K562 (cell line): ENCODE measurements at regions not wholly inside any gene's neighbourhood (a gene's known extent, or its start where the extent isn't known, plus 50 kb on each side); places are given as distances from the start of the nearest gene placed in this dataset.

Source experiments
- ATAC-seq: fragments of 200-7000 bp; cut with Tn5 transposase; 3 replicates; pipeline ENCODE4 v1.9.1; 2020; ENCODE audit warnings: moderate library complexity
- BruUV-seq: library from RNA; stranded (reverse); fragments of 400-500 nt; replicated peaks from 2 replicates; lab custom pipeline; 2021; lab: Mats Ljungman, UMichigan
- CTCF ChIA-PET: fragments of 300-600 bp; formaldehyde crosslinking; extraction: SDS; loops from one replicate; lab custom pipeline; 2021; ENCODE audit warnings: low intra/inter-chr PET ratio; lab: Yijun Ruan, JAX
- POLR2A ChIA-PET: fragments of 300-600, 350-650 bp; sonication (Branson Sonifier 250); formaldehyde crosslinking; extraction: SDS; loops from one replicate; lab custom pipeline; 2021; ENCODE audit warnings: antibody characterized with exemption, inconsistent platforms; lab: Yijun Ruan, JAX
- DNase-seq, 4 experiments: peaks; one replicate each; pipeline versions ENCODE4 v3.0.0 to v3.0.0-alpha.2; 2011 to 2018; ENCODE audit warnings: low spot score in 3 of 4, mixed read lengths in 3 of 4; ENCODE audit errors: extremely low read depth in 1 of 4
- FAIRE-seq: peaks from 2 replicates; lab custom pipeline; 2011; peaks lifted over from hg19 to GRCh38; lab: Jason Lieb, UNC
- H2AFZ ChIP-seq: 2 replicates; pipeline ENCODE4 v1.6.0; 2011; ENCODE audit warnings: low read depth, low read length, control low read depth, inconsistent platforms
- H3K27ac ChIP-seq: fragments of 200-600 bp; 3 replicates; pipeline ENCODE4 v1.8.0; 2011; ENCODE audit warnings: low read depth, mild to moderate bottlenecking, control low read depth, inconsistent platforms, low read length, moderate library complexity, mixed read lengths; ENCODE audit errors: extremely low read depth
- H3K27me3 ChIP-seq, 2 experiments: fragments of 300-600 bp in 1 of 2; 2 replicates in 1 of 2; 3 replicates in 1 of 2; pipeline versions ENCODE4 v1.6.0 to v1.8.0; 2011; ENCODE audit warnings: inconsistent platforms in 2 of 2, low read length in 2 of 2, mild to moderate bottlenecking in 1 of 2, mixed read lengths in 1 of 2, moderate library complexity in 1 of 2; ENCODE audit not compliant: control insufficient read depth in 2 of 2, insufficient read depth in 2 of 2
- H3K36me3 ChIP-seq: fragments of 300-600 bp; 3 replicates; pipeline ENCODE4 v1.8.0; 2011; ENCODE audit warnings: mild to moderate bottlenecking, low read length, inconsistent platforms; ENCODE audit not compliant: control insufficient read depth, insufficient read depth
- H3K4me1 ChIP-seq, 2 experiments: fragments of 200-600 bp in 1 of 2; replicated peaks in 1 of 2; 2 replicates in 1 of 2; 3 replicates in 1 of 2; pipeline versions ENCODE4 v1.5.1 to v1.8.0; 2011; ENCODE audit warnings: inconsistent platforms in 2 of 2, low read length in 2 of 2, mild to moderate bottlenecking in 1 of 2, mixed read lengths in 1 of 2, moderate library complexity in 1 of 2; ENCODE audit not compliant: control insufficient read depth in 2 of 2, insufficient read depth in 2 of 2
- H3K4me2 ChIP-seq: 2 replicates; pipeline ENCODE4 v1.6.1; 2011; ENCODE audit warnings: low read length, control low read depth, inconsistent platforms, mixed read lengths; ENCODE audit not compliant: insufficient read depth
- H3K4me3 ChIP-seq: fragments of 200-600 bp; sonication (generic), shearing (Covaris generic); 2 replicates; pipeline ENCODE4 v1.5.1; 2016; ENCODE audit warnings: control low read depth, inconsistent platforms
- H3K79me2 ChIP-seq: fragments of 200-600 bp; 3 replicates; pipeline ENCODE4 v1.8.0; 2011; ENCODE audit warnings: low read length, inconsistent platforms; ENCODE audit not compliant: control insufficient read depth, insufficient read depth
- H3K9ac ChIP-seq, 2 experiments: 2 replicates each; pipeline versions ENCODE4 v1.6.0 to v1.6.1; 2011; ENCODE audit warnings: low read depth in 2 of 2, low read length in 2 of 2, control low read depth in 1 of 2, inconsistent platforms in 1 of 2, mild to moderate bottlenecking in 1 of 2, mixed read lengths in 1 of 2; ENCODE audit not compliant: insufficient read depth in 1 of 2
- H3K9me1 ChIP-seq: one replicate; pipeline ENCODE4 v1.6.0; 2011; ENCODE audit warnings: inconsistent platforms, mild to moderate bottlenecking, low read length, moderate library complexity; ENCODE audit not compliant: control insufficient read depth, insufficient read depth
- H3K9me3 ChIP-seq: replicated peaks from 2 replicates; pipeline ENCODE4 v1.5.1; 2011; ENCODE audit warnings: low read depth, low read length, inconsistent platforms; ENCODE audit not compliant: control insufficient read depth, insufficient read depth
- H4K20me1 ChIP-seq: replicated peaks from 2 replicates; pipeline ENCODE4 v1.6.1; 2011; ENCODE audit warnings: low read length, inconsistent platforms, mixed read lengths; ENCODE audit not compliant: control insufficient read depth, insufficient read depth
- EZH2 ChIP-seq: IDR thresholded peaks from 2 replicates; pipeline ENCODE4 v1.6.1; 2012; ENCODE audit warnings: low read depth, mild to moderate bottlenecking, inconsistent platforms, low read length, borderline replicate concordance
- GATA2 ChIP-seq: sonication (generic); formaldehyde crosslinking; IDR thresholded peaks from 2 replicates; pipeline ENCODE4 v1.4.0; 2020; ENCODE audit warnings: mild to moderate bottlenecking, missing genetic modification reagents
- MLLT1 ChIP-seq, 2 experiments: fragments of 450-650 bp; IDR thresholded peaks; 2 replicates each; pipeline ENCODE4 v1.6.1; 2016
- NFIC ChIP-seq: fragments of 450-650 bp; IDR thresholded peaks from 2 replicates; pipeline ENCODE4 v1.6.1; 2017; ENCODE audit warnings: mild to moderate bottlenecking, inconsistent platforms
- PHB2 ChIP-seq: fragments of 450-650 bp; IDR thresholded peaks from 2 replicates; pipeline ENCODE4 v1.6.1; 2017; ENCODE audit warnings: low read depth
- TCF3 ChIP-seq: sonication (generic); formaldehyde crosslinking; IDR thresholded peaks from 2 replicates; pipeline ENCODE4 v1.4.0; 2020; ENCODE audit warnings: mild to moderate bottlenecking, missing genetic modification reagents
- ZNF23 ChIP-seq: fragments of 250-450 bp; sonication (Bioruptor Pico); IDR thresholded peaks from 2 replicates; pipeline ENCODE4 v1.4.0; 2020; ENCODE audit warnings: mild to moderate bottlenecking
- WGBS: fragments of 100-300 bp; shearing (Covaris generic); methylation state at CpG from one replicate; pipeline ENCODE4 v1.1.6; 2016; ENCODE audit warnings: low coverage, mixed read lengths; ENCODE audit not compliant: insufficient coverage; ENCODE audit errors: missing lambda C conversion rate; 5-methylcytosine and 5-hydroxymethylcytosine counted together
- in situ Hi-C: fragments of 300-500 bp; cut with MboI; formaldehyde crosslinking; loops from 4 replicates; pipeline ENCODE4 v1.15.0; 2018; ENCODE audit warnings: inconsistent platforms, mixed read lengths
- intact Hi-C: fragments of 100-400 bp; cut with micrococcal nuclease; formaldehyde crosslinking; loops from 2 replicates; pipeline ENCODE4 v1.14.2; 2022
- TF ChIP-seq, protein P1 (sequence below): fragments of 250-450 bp; sonication (Bioruptor Pico); IDR thresholded peaks from 2 replicates; pipeline ENCODE4 v1.4.0; 2020

- Histone ChIP-seq H3K9me3 (no peaks in the 10 kb centered on the region; the same call in 1 of the 2 replicates), H4K20me1 (peaks cover 12% of the 10 kb centered on the region), H2AFZ (no peak overlapping the region), H3K4me1 (peaks cover 0 to 13% of the 10 kb centered on the region in 2 experiments; a peak in 2 of 5 replicates), H3K36me3 (no peaks in the 10 kb centered on the region), H3K9me1 (peaks cover 3% of the 10 kb centered on the region), H3K27ac (no peak overlapping the region), H3K27me3 (peaks cover 28 to 75% of the 10 kb centered on the region in 2 experiments), H3K4me2 (no peak overlapping the region), H3K4me3 (no peak overlapping the region), H3K9ac (no peak overlapping the region), H3K79me2 (no peaks in the 10 kb centered on the region)
- ChIA-PET CTCF (no interaction called here), POLR2A (interaction anchor here (1.2 kb wide), 1 partner anchor 10 kb away, joined by 3 read pairs; no protein-coding TSS in a partner anchor)
- WGBS = 4% methylated on average over 35 of the region's 36 CpGs
- no TSS peak for BruUV-seq
- TF ChIP-seq EZH2 = 0 out of 2 replicates have a peak, but pooled peaks have one; percentile 34
- no peak for TF ChIP-seq TCF3 (CRISPR knock-in tag)
- TF ChIP-seq GATA2 (CRISPR knock-in tag) = no peak
- TF ChIP-seq, protein P1, sequence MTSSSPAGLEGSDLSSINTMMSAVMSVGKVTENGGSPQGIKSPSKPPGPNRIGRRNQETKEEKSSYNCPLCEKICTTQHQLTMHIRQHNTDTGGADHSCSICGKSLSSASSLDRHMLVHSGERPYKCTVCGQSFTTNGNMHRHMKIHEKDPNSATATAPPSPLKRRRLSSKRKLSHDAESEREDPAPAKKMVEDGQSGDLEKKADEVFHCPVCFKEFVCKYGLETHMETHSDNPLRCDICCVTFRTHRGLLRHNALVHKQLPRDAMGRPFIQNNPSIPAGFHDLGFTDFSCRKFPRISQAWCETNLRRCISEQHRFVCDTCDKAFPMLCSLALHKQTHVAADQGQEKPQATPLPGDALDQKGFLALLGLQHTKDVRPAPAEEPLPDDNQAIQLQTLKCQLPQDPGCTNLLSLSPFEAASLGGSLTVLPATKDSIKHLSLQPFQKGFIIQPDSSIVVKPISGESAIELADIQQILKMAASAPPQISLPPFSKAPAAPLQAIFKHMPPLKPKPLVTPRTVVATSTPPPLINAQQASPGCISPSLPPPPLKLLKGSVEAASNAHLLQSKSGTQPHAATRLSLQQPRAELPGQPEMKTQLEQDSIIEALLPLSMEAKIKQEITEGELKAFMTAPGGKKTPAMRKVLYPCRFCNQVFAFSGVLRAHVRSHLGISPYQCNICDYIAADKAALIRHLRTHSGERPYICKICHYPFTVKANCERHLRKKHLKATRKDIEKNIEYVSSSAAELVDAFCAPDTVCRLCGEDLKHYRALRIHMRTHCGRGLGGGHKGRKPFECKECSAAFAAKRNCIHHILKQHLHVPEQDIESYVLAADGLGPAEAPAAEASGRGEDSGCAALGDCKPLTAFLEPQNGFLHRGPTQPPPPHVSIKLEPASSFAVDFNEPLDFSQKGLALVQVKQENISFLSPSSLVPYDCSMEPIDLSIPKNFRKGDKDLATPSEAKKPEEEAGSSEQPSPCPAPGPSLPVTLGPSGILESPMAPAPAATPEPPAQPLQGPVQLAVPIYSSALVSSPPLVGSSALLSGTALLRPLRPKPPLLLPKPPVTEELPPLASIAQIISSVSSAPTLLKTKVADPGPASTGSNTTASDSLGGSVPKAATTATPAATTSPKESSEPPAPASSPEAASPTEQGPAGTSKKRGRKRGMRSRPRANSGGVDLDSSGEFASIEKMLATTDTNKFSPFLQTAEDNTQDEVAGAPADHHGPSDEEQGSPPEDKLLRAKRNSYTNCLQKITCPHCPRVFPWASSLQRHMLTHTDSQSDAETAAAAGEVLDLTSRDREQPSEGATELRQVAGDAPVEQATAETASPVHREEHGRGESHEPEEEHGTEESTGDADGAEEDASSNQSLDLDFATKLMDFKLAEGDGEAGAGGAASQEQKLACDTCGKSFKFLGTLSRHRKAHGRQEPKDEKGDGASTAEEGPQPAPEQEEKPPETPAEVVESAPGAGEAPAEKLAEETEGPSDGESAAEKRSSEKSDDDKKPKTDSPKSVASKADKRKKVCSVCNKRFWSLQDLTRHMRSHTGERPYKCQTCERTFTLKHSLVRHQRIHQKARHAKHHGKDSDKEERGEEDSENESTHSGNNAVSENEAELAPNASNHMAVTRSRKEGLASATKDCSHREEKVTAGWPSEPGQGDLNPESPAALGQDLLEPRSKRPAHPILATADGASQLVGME (CRISPR knock-in tag) = no peak
- peak; percentile 61; the same call in 1 of the 2 replicates for TF ChIP-seq NFIC
- TF ChIP-seq PHB2 = no peak
- TF ChIP-seq MLLT1 (IDR thresholded peaks at IDR 0.05) = no peak
- no peak for TF ChIP-seq ZNF23
- no peak for DNase-seq
- intact Hi-C loops = no loop called here
- in situ Hi-C loops = no loop called here
- FAIRE-seq = no peak
- ATAC-seq = no peak
Measured at GRCh38 chr12:132385923-132386751, 56.7 kb upstream of the GALNT9 start.
